Testis (tissue), 2 donors: ENCODE measurements at regions not wholly inside any gene's neighbourhood (a gene's known extent, or its start where the extent isn't known, plus 50 kb on each side); places are given as distances from the start of the nearest gene placed in this dataset.

Source experiments
- DNase-seq: peaks from one replicate; pipeline ENCODE4 v3.0.0-alpha.2; 2019
- H3K27ac ChIP-seq, 2 donors: fragments of 200-600 bp; sonication (generic); one replicate each; pipeline ENCODE4 v1.5.1; 2019
- H3K27me3 ChIP-seq: fragments of 200-600 bp; sonication (generic); one replicate; pipeline ENCODE4 v1.5.1; 2019
- H3K36me3 ChIP-seq: fragments of 200-600 bp; sonication (generic); one replicate; pipeline ENCODE4 v1.5.1; 2017; ENCODE audit warnings: low read depth; ENCODE audit errors: missing control alignments
- H3K4me1 ChIP-seq: fragments of 200-600 bp; sonication (generic); one replicate; pipeline ENCODE4 v1.5.1; 2019
- H3K4me3 ChIP-seq, 2 donors: fragments of 200-600 bp; sonication (generic); one replicate each; pipeline ENCODE4 v1.5.1; 2017 to 2019
- H3K9me3 ChIP-seq: fragments of 200-600 bp; sonication (generic); one replicate; pipeline ENCODE4 v1.5.1; 2017
- CTCF ChIP-seq, 3 experiments: fragments of 450-650 bp in 2 of 3; fragments of 200-600 bp in 1 of 3; sonication (generic) in 1 of 3; IDR thresholded peaks; one replicate each; pipeline ENCODE4 v1.5.1; 2016 to 2019; ENCODE audit warnings: antibody characterized with exemption in 3 of 3, mild to moderate bottlenecking in 2 of 3, moderate library complexity in 1 of 3
- POLR2A ChIP-seq: fragments of 450-650 bp; IDR thresholded peaks from one replicate; pipeline ENCODE4 v1.6.1; 2017; ENCODE audit warnings: antibody characterized with exemption, mild to moderate bottlenecking, moderate library complexity
- WGBS, 2 donors: methylation state at CpG; one replicate each; pipeline ENCODE4 v1.1.5; 2018; 5-methylcytosine and 5-hydroxymethylcytosine counted together
- intact Hi-C: fragments of 100-400 bp; cut with DNase I; formaldehyde crosslinking; loops from one replicate; pipeline ENCODE4 v1.15.1; 2023; ENCODE audit warnings: low total_unique reads

DNA sequence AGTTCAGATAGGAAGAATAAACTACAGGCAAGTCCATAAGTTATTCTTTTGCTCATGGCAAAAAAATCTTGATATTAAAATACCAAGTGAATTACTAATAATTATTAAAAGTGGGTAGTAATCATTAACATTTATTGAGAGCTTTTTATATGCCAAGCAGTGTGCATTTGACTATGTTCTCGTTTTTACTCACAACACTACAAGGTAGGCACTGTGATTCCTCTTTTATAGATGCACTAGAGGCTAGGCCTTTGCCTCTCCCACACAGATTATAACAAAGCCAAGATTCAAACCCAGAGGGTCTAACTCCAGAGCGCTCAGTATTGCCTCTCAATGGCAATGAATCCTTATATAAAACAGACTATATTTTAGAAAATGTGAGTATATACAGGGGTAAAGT, 254.2 kb downstream of the NAF1 start:
- Histone ChIP-seq H3K4me3 (no peak overlapping the region), H3K4me1 (no peaks in the 10 kb centered on the region), H3K27ac (no peak overlapping the region), H3K36me3 (no peaks in the 10 kb centered on the region), H3K9me3 (no peaks in the 10 kb centered on the region), H3K27me3 (no peaks in the 10 kb centered on the region)
- no peak for DNase-seq
- TF ChIP-seq POLR2A (no peak), CTCF (IDR thresholded peaks at IDR 0.05) (no peak)
- WGBS, 2 donors = 67 to 72% methylated on average over 2 of the region's 2 CpGs
- intact Hi-C loops = no loop called here

DNA sequence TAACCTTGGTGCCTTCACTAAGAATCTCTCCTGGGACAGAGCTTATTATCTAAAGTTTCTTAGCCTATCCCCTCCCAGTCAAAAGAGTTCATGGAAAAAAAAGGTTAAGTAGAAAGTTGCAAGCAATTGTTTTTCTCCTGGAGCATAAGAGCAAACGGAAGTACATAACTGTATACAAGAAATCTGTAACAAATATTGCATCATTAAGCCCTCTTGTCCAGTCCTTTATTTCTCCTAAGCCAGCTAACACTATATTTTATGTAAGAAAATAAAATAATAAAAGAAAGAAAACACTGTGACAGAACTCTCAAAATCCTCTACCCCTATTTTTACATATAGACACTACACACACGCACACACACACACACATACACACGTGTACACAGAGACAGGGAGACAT, 255.3 kb downstream of the NAF1 start:
- DNase-seq = no peak
- intact Hi-C loops = no loop called here
- TF ChIP-seq POLR2A = no peak
- no peak for TF ChIP-seq CTCF (IDR thresholded peaks at IDR 0.05)
- no peak overlapping the region for H3K4me3 ChIP-seq
- H3K27ac ChIP-seq = no peak overlapping the region
- no peaks in the 10 kb centered on the region for H3K27me3 ChIP-seq
- H3K4me1 ChIP-seq = no peaks in the 10 kb centered on the region
- H3K36me3 ChIP-seq = no peaks in the 10 kb centered on the region
- 83 to 88% methylated on average over 3 of the region's 3 CpGs for WGBS, 2 donors
- no peaks in the 10 kb centered on the region for H3K9me3 ChIP-seq

DNA sequence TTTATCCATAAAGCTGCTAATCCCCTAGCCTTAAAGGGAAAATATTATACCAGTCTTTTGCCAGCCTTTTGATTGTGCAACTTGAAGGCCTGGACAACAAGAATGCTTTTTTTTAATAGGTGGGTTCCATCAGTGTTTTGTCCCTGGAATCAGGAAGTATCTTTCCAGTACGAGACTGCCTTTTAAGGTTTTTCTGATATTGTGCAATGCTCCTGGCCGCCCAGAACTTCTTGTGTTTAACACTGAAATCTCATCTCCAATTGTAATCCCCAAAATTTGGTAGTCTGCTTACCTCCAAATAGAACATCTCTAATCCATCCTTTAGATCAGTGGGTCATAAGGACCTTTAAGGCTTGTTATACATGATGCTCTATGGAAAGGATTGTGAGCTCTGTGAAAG, 256.7 kb downstream of the NAF1 start:
- Histone ChIP-seq H3K4me3 (no peak overlapping the region), H3K27me3 (no peaks in the 10 kb centered on the region), H3K4me1 (no peaks in the 10 kb centered on the region), H3K27ac (no peak overlapping the region), H3K36me3 (no peaks in the 10 kb centered on the region), H3K9me3 (no peaks in the 10 kb centered on the region)
- intact Hi-C loops = no loop called here
- TF ChIP-seq CTCF (IDR thresholded peaks at IDR 0.05) = no peak
- no peak for TF ChIP-seq POLR2A
- no peak for DNase-seq
- 82 to 88% methylated on average over 2 of the region's 2 CpGs for WGBS, 2 donors

DNA sequence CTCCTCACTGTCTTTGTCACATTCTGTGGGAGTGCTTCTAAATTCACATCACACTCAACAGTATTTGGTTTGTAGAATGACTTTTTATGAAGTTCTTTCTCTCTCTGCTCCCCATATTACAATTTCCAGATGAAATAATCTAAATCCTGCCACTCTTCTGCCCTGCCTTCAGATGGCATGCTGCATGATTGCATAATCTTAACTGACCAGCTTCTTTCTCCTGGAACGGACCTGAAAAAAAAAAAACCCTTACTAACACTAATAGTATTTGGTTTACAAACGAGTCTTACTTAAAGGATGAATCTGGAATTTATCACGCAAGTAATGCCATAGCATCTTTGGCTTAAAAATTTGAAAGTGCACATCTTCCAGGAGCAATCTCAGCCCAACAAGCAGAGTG, 272.3 kb downstream of the NAF1 start:
- H3K27me3 ChIP-seq = no peaks in the 10 kb centered on the region
- 63 to 74% methylated on average over 3 of the region's 3 CpGs for WGBS, 2 donors
- H3K4me1 ChIP-seq = no peaks in the 10 kb centered on the region
- DNase-seq = no peak
- no peak overlapping the region for H3K4me3 ChIP-seq
- no peaks in the 10 kb centered on the region for H3K36me3 ChIP-seq
- TF ChIP-seq CTCF (IDR thresholded peaks at IDR 0.05) (no peak), POLR2A (no peak)
- no peaks in the 10 kb centered on the region for H3K9me3 ChIP-seq
- no peak overlapping the region for H3K27ac ChIP-seq
- intact Hi-C loops = no loop called here

DNA sequence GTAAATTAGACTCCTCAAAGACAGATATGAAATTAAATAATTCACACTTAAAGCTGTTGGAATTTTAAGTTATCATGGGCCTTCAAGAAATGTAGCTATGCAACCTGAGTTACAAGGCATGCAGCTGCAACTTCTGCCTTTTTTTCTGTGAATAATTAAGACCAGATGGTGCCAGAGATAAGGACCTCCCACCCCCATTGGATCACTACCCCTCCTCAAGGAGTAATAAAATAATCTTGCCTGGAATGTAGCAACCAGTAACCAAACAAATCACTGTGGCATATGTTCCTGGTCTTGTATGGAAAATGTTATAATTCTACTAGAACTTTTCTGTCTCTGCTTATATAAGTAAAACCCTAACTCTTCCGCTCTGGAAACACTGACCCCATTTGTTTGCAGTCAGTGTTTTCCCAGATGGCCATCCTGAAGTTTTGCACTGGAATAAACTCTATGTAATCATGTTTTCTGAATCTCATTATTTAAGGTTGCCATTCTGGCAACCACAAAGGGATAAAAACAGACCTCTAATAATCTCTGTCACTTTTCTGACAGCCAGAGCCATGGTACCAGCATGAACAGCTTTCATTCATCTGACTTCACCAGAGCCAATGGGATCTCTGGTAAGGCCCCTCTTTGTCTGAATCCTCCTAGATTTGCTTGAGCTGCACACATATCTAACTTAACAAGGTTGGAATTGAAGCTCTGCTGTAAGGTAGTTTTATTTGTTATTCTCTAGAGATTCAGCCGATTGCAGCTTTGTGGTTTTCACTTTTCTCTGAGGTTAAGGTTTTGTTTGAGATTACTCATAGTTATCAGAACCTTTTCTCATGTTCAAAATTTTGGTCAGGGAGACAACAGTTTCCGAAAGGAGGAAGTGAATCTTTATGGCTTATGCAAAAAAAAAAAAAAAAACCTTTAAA, 274.6 kb downstream of the NAF1 start:
- 72 to 77% methylated on average over 3 of the region's 3 CpGs for WGBS, 2 donors
- no peak for DNase-seq
- Histone ChIP-seq H3K4me1 (no peaks in the 10 kb centered on the region), H3K36me3 (no peaks in the 10 kb centered on the region), H3K4me3 (no peak overlapping the region), H3K9me3 (no peaks in the 10 kb centered on the region), H3K27ac (no peak overlapping the region), H3K27me3 (no peaks in the 10 kb centered on the region)
- TF ChIP-seq CTCF (IDR thresholded peaks at IDR 0.05) (no peak), POLR2A (no peak)
- intact Hi-C loops = no loop called here
